Naive thymus-derived CD8-positive, alpha-beta T cell (primary cell): ENCODE measurements at regions not wholly inside any gene's neighbourhood (a gene's known extent, or its start where the extent isn't known, plus 50 kb on each side); places are given as distances from the start of the nearest gene placed in this dataset.
"Not testable (repeated sequence)": the region's sequence is repeated elsewhere in the genome, so short reads cannot be mapped to it uniquely, and the experiment has no call there.

Experiments
- ATAC-seq, 2 donors: fragments of 150-1000 bp; cut with Tn5 transposase in 1 of 2; sonication (Bioruptor Pico), chemical (Tn5 transposase) in 1 of 2; 1 replicate in 1 of 2; 2 replicates in 1 of 2; pipeline ENCODE4 v1.10.0; 2021; ENCODE audit warnings: mild to moderate bottlenecking in 2 of 2, moderate library complexity in 2 of 2
- POLR2A ChIA-PET: fragments of 350-600 bp; sonication (Branson Sonifier 250); formaldehyde crosslinking; loops from one replicate; lab custom pipeline; 2021; ENCODE audit warnings: antibody characterized with exemption; lab: Charles Lee
- DNase-seq, 10 donors: peaks; one replicate each; pipeline versions ENCODE4 v3.0.0 to v3.0.0-alpha.2; 2020 to 2022
- H3K27ac Mint-ChIP-seq, 10 donors: one replicate each; pipeline ENCODE4 v1.8.0; 2020 to 2022; ENCODE audit warnings: mild to moderate bottlenecking in 10 of 10, mixed read lengths in 10 of 10, moderate library complexity in 4 of 10, inconsistent platforms in 1 of 10
- H3K27me3 Mint-ChIP-seq, 5 donors: one replicate each; pipeline ENCODE4 v1.8.0; 2021 to 2022; ENCODE audit warnings: mixed read lengths in 5 of 5
- H3K36me3 Mint-ChIP-seq, 3 donors: one replicate each; pipeline ENCODE4 v1.8.0; 2020 to 2022; ENCODE audit warnings: mixed read lengths in 3 of 3, mild to moderate bottlenecking in 2 of 3, inconsistent platforms in 1 of 3
- H3K4me1 Mint-ChIP-seq, 4 donors: one replicate each; pipeline ENCODE4 v1.8.0; 2021 to 2022; ENCODE audit warnings: mixed read lengths in 4 of 4
- H3K4me3 Mint-ChIP-seq, 10 donors: one replicate each; pipeline ENCODE4 v1.8.0; 2020 to 2022; ENCODE audit warnings: mild to moderate bottlenecking in 10 of 10, mixed read lengths in 10 of 10, moderate library complexity in 6 of 10, inconsistent platforms in 1 of 10
- H3K9me3 Mint-ChIP-seq, 9 donors: one replicate each; pipeline ENCODE4 v1.8.0; 2020 to 2022; ENCODE audit warnings: mixed read lengths in 9 of 9, mild to moderate bottlenecking in 3 of 9, inconsistent platforms in 1 of 9, moderate library complexity in 1 of 9

DNA sequence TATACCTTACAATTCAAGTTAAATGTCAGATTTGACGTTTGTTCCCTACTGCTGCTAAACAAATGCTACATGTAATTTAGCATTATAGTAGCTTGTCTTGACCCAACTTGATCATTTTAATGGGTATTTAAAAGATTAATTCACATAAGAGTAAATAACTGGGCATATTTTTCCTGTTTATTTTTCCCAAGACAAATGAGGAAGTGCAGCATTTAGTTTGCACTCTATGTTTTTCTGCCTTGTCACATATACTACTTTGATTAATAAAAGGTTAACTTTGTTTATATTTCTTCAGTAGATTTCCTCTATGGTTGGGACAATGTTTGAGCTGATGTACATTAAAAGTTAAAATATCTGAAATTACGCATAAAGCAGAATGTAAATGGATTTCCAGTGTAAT is 641.8 kb downstream of the PRR16 start:
- Mint-ChIP-seq H3K27ac (no peak overlapping the region), H3K36me3 (no peaks in the 10 kb centered on the region), H3K27me3 (no peaks in the 10 kb centered on the region), H3K4me3 (no peak overlapping the region), H3K4me1 (no peaks in the 10 kb centered on the region), H3K9me3 (peaks cover 0 to 14% (median 2%) of the 10 kb centered on the region in 9 donors)
- POLR2A ChIA-PET: no interaction called here
- ATAC-seq (no peak), DNase-seq (no peak)

GRCh38 chr5:121106721-121107690 is 642.9 kb downstream of the PRR16 start:
- H3K9me3 Mint-ChIP-seq: peaks cover 0 to 10% (median 0%) of the 10 kb centered on the region in 9 donors
- POLR2A ChIA-PET, H3K27ac Mint-ChIP-seq, H3K27me3 Mint-ChIP-seq, H3K36me3 Mint-ChIP-seq, DNase-seq, H3K4me3 Mint-ChIP-seq, ATAC-seq, H3K4me1 Mint-ChIP-seq: not testable (repeated sequence)

- no peaks in the 10 kb centered on the region for H3K27me3 Mint-ChIP-seq
- no peak for DNase-seq
- POLR2A ChIA-PET: no interaction called here
Measured at GRCh38 chr5:121108725-121109124, 644.6 kb downstream of the PRR16 start.

GRCh38 chr5:121109817-121110216 is 645.7 kb downstream of the PRR16 start:
- ATAC-seq (no peak), DNase-seq (no peak)
- Mint-ChIP-seq H3K27ac (no peak overlapping the region), H3K4me3 (no peak overlapping the region), H3K27me3 (no peaks in the 10 kb centered on the region), H3K9me3 (peaks cover 0 to 15% (median 2%) of the 10 kb centered on the region in 9 donors), H3K36me3 (no peaks in the 10 kb centered on the region), H3K4me1 (no peaks in the 10 kb centered on the region)
- POLR2A ChIA-PET: no interaction called here

More at GRCh38 chr5:121108725-121109124, 644.6 kb downstream of the PRR16 start:
- Mint-ChIP-seq H3K4me1 (no peaks in the 10 kb centered on the region), H3K4me3 (no peak overlapping the region), H3K36me3 (no peaks in the 10 kb centered on the region), H3K9me3 (peaks cover 0 to 7% (median 2%) of the 10 kb centered on the region in 9 donors), H3K27ac (no peak overlapping the region)
- ATAC-seq: no peak

- Mint-ChIP-seq H3K4me1 (no peaks in the 10 kb centered on the region), H3K27ac (no peak overlapping the region), H3K4me3 (no peak overlapping the region), H3K27me3 (no peaks in the 10 kb centered on the region), H3K36me3 (no peaks in the 10 kb centered on the region), H3K9me3 (peaks cover 0 to 11% (median under 1%) of the 10 kb centered on the region in 9 donors)
- ATAC-seq: no peak
- POLR2A ChIA-PET: no interaction called here
- no peak for DNase-seq
Measured at GRCh38 chr5:121121786-121122185, 657.7 kb downstream of the PRR16 start.

DNA sequence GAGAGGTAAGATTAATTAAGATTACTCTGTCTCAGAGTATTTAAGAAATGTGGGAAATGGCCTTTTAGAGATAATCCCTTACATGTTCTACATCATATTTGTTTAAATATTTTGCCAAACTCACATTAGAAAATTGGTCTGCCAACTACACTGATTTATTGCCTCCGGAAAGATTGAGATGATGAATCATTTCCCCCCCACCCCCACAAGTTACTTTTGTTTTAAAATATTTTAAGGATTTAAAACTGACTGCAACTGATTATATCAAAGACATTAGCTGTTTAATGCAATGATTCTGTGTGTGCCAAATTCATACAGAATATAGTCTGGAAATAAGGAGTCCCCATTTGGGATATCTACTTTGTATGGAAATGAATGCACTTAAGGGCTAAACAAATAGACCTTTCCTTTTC is 674.4 kb downstream of the PRR16 start:
- Mint-ChIP-seq H3K27ac (no peak overlapping the region), H3K27me3 (no peaks in the 10 kb centered on the region), H3K4me1 (no peaks in the 10 kb centered on the region), H3K36me3 (no peaks in the 10 kb centered on the region), H3K4me3 (no peak overlapping the region), H3K9me3 (peaks cover 0 to 11% (median 4%) of the 10 kb centered on the region in 9 donors)
- ATAC-seq (no peak), DNase-seq (no peak)
- POLR2A ChIA-PET: no interaction called here

DNA sequence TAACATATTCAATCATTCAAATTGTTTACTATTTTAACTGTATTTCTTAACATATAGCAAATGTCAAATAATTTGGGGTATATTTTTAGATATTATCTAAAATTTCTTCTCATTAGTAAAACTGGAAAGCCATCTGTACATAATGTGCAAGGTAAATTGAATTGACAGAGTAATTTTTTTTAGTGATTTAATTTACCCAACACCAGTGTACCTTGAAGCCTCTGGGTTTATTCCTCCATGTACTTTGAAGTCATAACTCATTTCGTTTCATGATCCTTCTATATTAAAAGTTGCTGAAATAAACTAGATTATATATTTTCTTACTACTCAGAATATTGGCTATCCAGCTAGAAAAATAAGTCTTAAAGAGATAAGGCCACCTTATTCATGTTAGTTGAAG is 674.9 kb downstream of the PRR16 start:
- no peaks in the 10 kb centered on the region for H3K27me3 Mint-ChIP-seq
- peaks cover 0 to 11% (median 4%) of the 10 kb centered on the region in 9 donors for H3K9me3 Mint-ChIP-seq
- H3K36me3 Mint-ChIP-seq: no peaks in the 10 kb centered on the region
- H3K4me1 Mint-ChIP-seq: no peaks in the 10 kb centered on the region
- H3K27ac Mint-ChIP-seq: no peak overlapping the region
- POLR2A ChIA-PET: no interaction called here
- ATAC-seq (no peak), DNase-seq (no peak)
- no peak overlapping the region for H3K4me3 Mint-ChIP-seq

DNA sequence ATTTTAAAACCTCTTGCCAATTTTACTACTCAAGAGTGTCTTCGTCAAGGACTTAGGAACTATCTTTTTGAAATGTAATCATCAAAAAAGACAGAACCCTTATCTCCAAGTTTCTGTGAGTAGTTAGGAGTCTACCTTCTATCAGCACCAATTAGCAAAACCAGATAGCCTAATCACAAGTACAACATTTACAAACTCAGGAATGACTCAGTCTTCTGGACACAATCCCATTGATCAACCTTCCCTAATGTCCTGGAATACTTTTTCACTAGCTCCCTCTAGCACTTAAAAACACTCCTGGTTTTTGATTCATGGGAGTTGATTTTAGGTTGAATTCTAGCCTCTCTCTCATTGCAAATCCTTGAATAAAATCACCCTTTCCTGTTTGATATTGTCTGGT is 680.7 kb downstream of the PRR16 start:
- POLR2A ChIA-PET: no interaction called here
- ATAC-seq: no peak
- H3K27me3 Mint-ChIP-seq: no peaks in the 10 kb centered on the region
- H3K36me3 Mint-ChIP-seq: no peaks in the 10 kb centered on the region
- no peaks in the 10 kb centered on the region for H3K4me1 Mint-ChIP-seq
- peaks cover 2 to 14% (median 9%) of the 10 kb centered on the region in 9 donors for H3K9me3 Mint-ChIP-seq
- H3K27ac Mint-ChIP-seq: no peak overlapping the region
- no peak for DNase-seq
- no peak overlapping the region for H3K4me3 Mint-ChIP-seq

- Mint-ChIP-seq H3K9me3 (peaks cover 0 to 19% (median 2%) of the 10 kb centered on the region in 9 donors), H3K4me1 (no peaks in the 10 kb centered on the region), H3K27ac (no peak overlapping the region), H3K4me3 (no peak overlapping the region), H3K36me3 (no peaks in the 10 kb centered on the region), H3K27me3 (no peaks in the 10 kb centered on the region)
- POLR2A ChIA-PET: no interaction called here
- DNase-seq (no peak), ATAC-seq (no peak)
Measured at GRCh38 chr5:121151534-121151933, 687.4 kb downstream of the PRR16 start.

GRCh38 chr5:121152411-121152810 is 688.3 kb downstream of the PRR16 start:
- H3K36me3 Mint-ChIP-seq: no peaks in the 10 kb centered on the region
- ATAC-seq (no peak), DNase-seq (no peak)
- peaks cover 0 to 19% (median 2%) of the 10 kb centered on the region in 9 donors for H3K9me3 Mint-ChIP-seq
- H3K4me1 Mint-ChIP-seq: no peaks in the 10 kb centered on the region
- no peak overlapping the region for H3K27ac Mint-ChIP-seq
- POLR2A ChIA-PET: no interaction called here
- H3K4me3 Mint-ChIP-seq: no peak overlapping the region
- H3K27me3 Mint-ChIP-seq: no peaks in the 10 kb centered on the region

GRCh38 chr5:121156565-121156964 is 692.5 kb downstream of the PRR16 start:
- Mint-ChIP-seq H3K4me3 (no peak overlapping the region), H3K9me3 (peaks cover 0 to 11% (median 2%) of the 10 kb centered on the region in 9 donors), H3K4me1 (no peaks in the 10 kb centered on the region), H3K27me3 (no peaks in the 10 kb centered on the region), H3K36me3 (no peaks in the 10 kb centered on the region), H3K27ac (no peak overlapping the region)
- POLR2A ChIA-PET: no interaction called here
- no peak for DNase-seq
- ATAC-seq: no peak

DNA sequence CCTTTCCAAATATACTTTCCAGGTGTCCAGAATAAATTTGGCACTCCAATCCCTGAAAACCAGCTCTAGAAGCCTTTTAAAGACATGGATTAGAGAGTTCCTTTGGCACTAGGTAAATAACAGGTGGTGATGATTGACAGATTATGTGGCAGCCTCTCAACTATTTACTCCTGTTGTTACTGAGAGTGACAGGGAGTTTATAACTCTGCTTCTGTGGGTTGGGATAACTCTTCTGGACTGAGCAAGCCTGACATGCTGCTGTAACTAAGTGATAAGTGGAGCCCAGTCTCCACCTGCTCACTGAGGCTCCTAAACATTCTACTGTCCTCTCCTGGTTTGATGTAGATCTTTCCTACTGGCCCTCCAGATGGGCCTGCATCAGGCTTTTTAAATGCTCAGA is 693.2 kb upstream of the FTMT start:
- Mint-ChIP-seq H3K9me3 (peaks cover 0 to 11% (median 0%) of the 10 kb centered on the region in 9 donors), H3K36me3 (no peaks in the 10 kb centered on the region), H3K27ac (no peak overlapping the region), H3K27me3 (no peaks in the 10 kb centered on the region), H3K4me1 (no peaks in the 10 kb centered on the region), H3K4me3 (no peak overlapping the region)
- DNase-seq (no peak), ATAC-seq (no peak)
- POLR2A ChIA-PET: no interaction called here

GRCh38 chr5:121160591-121160990 is 691.1 kb upstream of the FTMT start:
- Mint-ChIP-seq H3K9me3 (peaks cover 0 to 11% (median 0%) of the 10 kb centered on the region in 9 donors), H3K27ac (no peak overlapping the region)
- POLR2A ChIA-PET: no interaction called here

More at GRCh38 chr5:121160591-121160990, 691.1 kb upstream of the FTMT start:
- Mint-ChIP-seq H3K36me3 (no peaks in the 10 kb centered on the region), H3K27me3 (no peaks in the 10 kb centered on the region), H3K4me1 (no peaks in the 10 kb centered on the region), H3K4me3 (no peak overlapping the region)
- ATAC-seq (no peak), DNase-seq (no peak)
